Retina (tissue), 1 donor: ENCODE measurements at regions not wholly inside any gene's neighbourhood (a gene's known extent, or its start where the extent isn't known, plus 50 kb on each side); places are given as distances from the start of the nearest gene placed in this dataset.
"Not testable (repeated sequence)": the region's sequence is repeated elsewhere in the genome, so short reads cannot be mapped to it uniquely, and the experiment has no call there.

Source experiments
- DNase-seq: peaks from one replicate; pipeline ENCODE4 v3.0.0-alpha.2; 2016

GRCh38 chr18:70645971-70646370, 357.1 kb downstream of the SOCS6 start:
- DNase-seq, result no peak

GRCh38 chr18:70643812-70644211, 355.0 kb downstream of the SOCS6 start:
- DNase-seq, result no peak

GRCh38 chr18:70641156-70641775, 352.4 kb downstream of the SOCS6 start:
- DNase-seq, result peak; percentile 47

- no peak for DNase-seq
Measured at GRCh38 chr18:70640336-70640887, 351.6 kb downstream of the SOCS6 start.

- DNase-seq, result no peak
Measured at GRCh38 chr18:70636991-70637390, 348.1 kb downstream of the SOCS6 start.

- DNase-seq, result no peak
Measured at GRCh38 chr18:70634576-70635147, 345.8 kb downstream of the SOCS6 start.

- no peak for DNase-seq
Measured at GRCh38 chr18:70627182-70627802, 338.4 kb downstream of the SOCS6 start.

- DNase-seq, result peak; percentile 47
Measured at GRCh38 chr18:70622622-70623419, 334.0 kb downstream of the SOCS6 start.

- peak; percentile 22 for DNase-seq
Measured at GRCh38 chr18:70621710-70622109, 332.9 kb downstream of the SOCS6 start.

- no peak for DNase-seq
Measured at GRCh38 chr18:70620837-70621612, 332.2 kb downstream of the SOCS6 start.

GRCh38 chr18:70617020-70617763, 328.3 kb downstream of the SOCS6 start:
- DNase-seq, result no peak

GRCh38 chr18:70600225-70600925, 311.5 kb downstream of the SOCS6 start:
- DNase-seq, result no peak

- no peak for DNase-seq
Measured at GRCh38 chr18:70598406-70598805, 309.6 kb downstream of the SOCS6 start.

- DNase-seq, result no peak
Measured at GRCh38 chr18:70582981-70583380, 294.1 kb downstream of the SOCS6 start.

GRCh38 chr18:70578480-70578879, 289.6 kb downstream of the SOCS6 start:
- DNase-seq, result no peak

GRCh38 chr18:70577023-70577420, 288.2 kb downstream of the SOCS6 start:
- no peak for DNase-seq

GRCh38 chr18:70576276-70577022, 287.6 kb downstream of the SOCS6 start:
- DNase-seq, result peak; percentile 75

GRCh38 chr18:70574951-70575350, 286.1 kb downstream of the SOCS6 start:
- DNase-seq, result not testable (repeated sequence)

- DNase-seq, result not testable (repeated sequence)
Measured at GRCh38 chr18:70569647-70570046, 280.8 kb downstream of the SOCS6 start.

- DNase-seq, result no peak
Measured at GRCh38 chr18:70559446-70559845, 270.6 kb downstream of the SOCS6 start.
